Stimulated activated CD8-positive, alpha-beta memory T cell treated with anti-CD3 and anti-CD28 coated beads, Interleukin-12 subunit alpha, Interleukin-12 subunit beta, amount 100 ng/mL, for 1 hour (primary cell): ENCODE measurements at regions not wholly inside any gene's neighbourhood (a gene's known extent, or its start where the extent isn't known, plus 50 kb on each side); places are given as distances from the start of the nearest gene placed in this dataset.

Experiments
- DNase-seq: peaks from one replicate; pipeline ENCODE4 v3.0.0-alpha.2; 2020; ENCODE audit warnings: low read depth

DNA sequence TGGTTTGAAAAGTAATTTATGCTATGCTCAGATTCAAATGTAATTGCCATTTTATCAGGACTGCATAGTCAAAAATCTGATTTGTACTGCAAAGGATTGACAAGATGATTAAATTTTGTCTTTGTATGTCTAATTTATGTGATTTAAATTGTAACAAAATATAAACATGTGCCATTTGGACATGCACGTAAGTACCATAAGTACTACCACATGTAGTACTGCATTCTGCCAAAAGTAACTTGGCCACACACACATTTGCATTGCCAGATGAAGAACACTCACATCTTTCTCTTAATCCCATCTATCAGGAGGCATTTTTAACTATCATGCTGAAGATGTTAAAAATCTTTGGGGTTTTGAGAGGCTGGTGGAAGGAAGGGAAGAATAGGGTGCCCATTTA lies 133.3 kb downstream of the KLF12 start:
- DNase-seq, result no peak

DNA sequence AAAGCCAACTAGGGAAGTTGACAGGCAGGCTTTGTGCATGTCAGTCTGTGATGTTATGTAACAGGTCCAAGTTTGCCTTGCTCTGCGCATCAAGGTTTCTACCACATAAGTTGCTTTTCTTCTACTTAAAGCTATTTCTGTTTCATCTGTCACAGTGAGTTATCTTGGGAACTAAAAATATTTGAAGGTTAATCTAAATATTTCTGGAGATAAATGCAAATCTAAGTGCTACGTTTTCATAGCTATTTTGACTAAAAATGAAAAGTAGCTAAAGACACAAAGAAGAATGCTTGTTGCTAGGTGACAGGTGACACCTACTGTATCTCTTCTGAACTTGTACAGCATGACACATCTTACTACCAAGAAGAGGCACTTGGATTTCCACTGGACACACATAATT lies 135.6 kb downstream of the KLF12 start:
- DNase-seq, result no peak

GRCh38 chr13:73997964-73998363 lies 136.2 kb downstream of the KLF12 start:
- no peak for DNase-seq

GRCh38 chr13:73996569-73996968 lies 137.6 kb downstream of the KLF12 start:
- no peak for DNase-seq

DNA sequence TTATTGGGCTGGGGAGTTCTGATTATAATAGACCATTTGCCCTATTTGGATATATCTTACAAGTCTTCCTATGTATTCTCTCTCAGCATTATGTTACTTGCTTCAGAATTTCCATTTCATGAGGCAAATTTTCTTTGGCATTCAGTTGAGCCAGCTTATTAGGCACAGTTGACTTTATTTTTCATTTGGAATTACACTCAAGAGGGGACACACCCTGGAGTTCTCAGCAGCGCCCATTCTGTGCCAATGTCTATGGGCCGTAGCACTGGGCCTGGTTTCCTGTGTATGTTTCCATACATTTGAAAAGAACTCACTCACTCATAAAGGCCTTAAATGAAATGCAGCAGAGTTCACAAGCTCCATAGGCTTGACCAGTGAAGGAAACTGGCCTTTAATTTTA lies 138.5 kb downstream of the KLF12 start:
- DNase-seq, result no peak

- no peak for DNase-seq
These were observed 140.5 kb downstream of the KLF12 start for GRCh38 chr13:73993661-73994060.

DNA sequence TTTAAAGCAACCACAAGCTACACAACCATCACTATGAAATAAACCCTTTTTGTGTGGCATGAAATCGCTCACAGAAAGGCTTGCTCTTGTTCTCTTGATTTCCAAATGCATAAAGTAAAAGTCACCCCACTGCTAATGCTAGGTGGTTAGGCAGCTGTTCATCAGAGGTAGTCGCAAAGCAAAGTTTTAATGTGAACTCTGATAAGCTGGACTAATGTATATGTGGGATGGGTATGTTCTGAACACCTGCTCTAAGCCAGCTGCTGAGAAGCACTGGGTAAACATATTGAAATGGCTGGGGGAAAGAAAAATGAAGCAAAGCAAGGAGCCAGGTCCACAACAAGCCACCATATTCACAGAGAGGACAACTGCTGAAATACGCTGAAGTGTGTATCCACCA lies 142.3 kb downstream of the KLF12 start:
- no peak for DNase-seq

- no peak for DNase-seq
These were observed 142.8 kb downstream of the KLF12 start for GRCh38 chr13:73991384-73991783.

DNA sequence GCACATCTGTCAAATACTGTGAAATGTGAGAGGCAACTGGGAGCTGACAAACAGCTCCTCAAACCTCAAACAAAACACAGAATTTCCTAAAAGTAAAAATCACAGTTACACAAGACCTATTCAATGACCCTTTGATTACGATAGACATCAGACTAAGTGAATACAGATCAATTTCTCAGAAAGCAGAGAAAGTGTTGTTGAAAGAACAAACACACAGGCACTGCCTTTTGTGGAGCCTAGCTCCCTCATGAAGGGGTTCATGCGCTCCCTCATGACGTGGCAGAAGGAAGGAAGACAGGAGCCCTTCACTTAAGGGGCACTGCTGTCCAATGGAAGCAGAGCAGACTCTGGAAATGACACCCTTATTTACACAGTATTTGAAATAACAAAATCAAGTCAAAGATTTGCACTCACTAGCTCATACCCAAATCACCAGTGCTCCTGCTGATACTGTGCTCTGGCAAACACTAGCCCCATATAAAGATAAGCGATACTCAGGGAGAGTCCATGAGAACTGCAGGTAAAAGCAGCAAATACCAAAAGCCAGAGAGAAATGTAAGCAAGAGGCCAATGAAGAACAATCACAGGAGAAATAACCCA lies 144.9 kb downstream of the KLF12 start:
- no peak for DNase-seq

DNA sequence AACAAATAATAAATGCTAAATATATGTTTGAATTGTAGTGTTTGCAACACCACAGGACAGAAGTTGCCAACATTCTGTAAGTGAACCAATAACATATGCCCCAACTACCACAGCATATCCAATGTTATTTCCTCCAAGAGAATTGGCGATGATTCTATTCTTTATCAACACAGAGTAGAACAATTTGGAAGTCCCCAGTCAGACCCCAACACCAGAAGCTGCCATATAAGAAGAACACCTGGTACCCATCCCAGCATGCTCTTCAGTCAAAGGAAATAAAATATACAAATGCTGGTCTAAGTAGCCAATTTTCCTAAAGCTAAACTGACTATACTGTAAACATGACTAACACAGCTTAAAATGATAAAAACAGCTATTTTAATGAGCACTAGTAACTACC lies 145.7 kb downstream of the KLF12 start:
- no peak for DNase-seq

DNA sequence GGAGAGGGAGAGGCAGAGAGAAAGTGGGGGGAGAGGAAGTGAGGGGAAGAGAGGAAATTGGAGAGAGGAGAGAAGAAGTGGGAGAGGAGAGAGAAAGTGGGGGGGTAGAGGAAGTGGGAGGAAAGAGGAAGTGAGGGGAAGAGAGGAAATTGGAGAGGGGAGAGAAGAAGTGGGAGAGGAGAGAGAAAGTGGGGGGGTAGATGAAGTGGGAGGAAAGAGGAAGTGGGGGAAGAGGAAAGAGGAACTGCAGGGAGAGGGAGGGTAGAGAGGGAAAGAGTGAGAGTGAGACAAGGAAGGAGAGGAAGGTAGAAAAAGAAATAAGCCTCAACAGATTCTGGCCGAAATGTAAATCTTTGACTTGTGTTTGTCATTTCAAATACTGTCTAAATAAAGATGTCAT lies 146.6 kb downstream of the KLF12 start:
- DNase-seq, result no peak

DNA sequence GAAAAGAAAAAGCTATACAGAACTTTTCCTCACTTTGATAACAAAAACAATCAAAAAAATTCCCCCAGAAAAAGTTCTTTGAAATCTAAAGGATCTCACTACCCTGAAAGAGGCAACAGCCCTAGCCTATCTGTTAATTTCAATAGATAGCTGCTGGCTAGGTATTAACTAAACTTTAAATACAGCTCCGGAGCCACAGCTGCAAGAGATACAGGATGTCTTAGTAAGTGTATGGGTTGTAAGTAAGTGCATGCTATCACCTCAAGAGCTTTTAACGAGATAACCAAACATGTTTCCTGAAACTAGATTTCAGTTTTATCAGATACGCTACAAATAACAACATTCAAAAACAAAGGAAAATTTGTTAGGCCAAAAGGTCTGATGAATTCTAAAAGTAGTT lies 148.4 kb downstream of the KLF12 start:
- DNase-seq, result no peak

- peak; percentile 53 for DNase-seq
These were observed 149.1 kb downstream of the KLF12 start for GRCh38 chr13:73984949-73985691.

GRCh38 chr13:73984201-73984600 lies 150.0 kb downstream of the KLF12 start:
- no peak for DNase-seq

DNA sequence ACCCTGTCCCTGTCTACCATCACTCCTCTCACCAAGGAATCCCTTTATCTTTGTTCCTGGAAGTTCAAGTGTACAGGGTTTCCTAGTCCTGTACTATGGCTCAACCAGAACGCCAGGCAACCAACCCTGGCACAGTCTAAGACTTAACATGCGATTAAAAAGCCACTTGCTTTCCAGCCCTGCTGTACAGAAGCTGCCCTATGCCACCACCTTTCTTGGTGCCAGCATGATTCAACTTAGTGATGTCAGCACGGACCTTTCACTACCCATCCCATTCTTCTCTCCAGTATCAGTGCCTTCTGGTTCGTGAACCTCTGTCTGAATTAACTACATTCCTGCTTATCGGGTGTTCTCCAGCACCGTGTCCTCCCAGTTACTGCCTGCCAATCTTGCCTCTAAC lies 151.1 kb downstream of the KLF12 start:
- no peak for DNase-seq

DNA sequence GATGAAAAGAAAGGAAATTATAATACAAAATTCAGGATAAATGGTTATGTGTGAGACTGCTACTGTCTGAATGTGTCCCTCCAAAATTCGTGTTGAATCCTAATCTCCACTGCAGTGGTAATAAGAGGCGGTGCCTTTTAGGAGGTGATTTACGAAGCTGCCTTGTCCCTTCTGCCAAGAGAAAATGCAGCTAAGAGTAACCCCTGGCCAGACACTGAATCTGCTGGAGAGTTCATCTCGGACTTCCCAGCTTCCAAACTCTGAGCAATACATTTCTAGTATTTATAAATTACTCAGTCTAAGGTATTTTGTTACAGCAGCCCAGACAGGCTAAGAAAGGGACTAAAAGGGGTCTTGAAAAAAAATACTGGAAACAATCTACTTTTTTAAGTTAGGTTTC lies 152.6 kb downstream of the KLF12 start:
- no peak for DNase-seq

DNA sequence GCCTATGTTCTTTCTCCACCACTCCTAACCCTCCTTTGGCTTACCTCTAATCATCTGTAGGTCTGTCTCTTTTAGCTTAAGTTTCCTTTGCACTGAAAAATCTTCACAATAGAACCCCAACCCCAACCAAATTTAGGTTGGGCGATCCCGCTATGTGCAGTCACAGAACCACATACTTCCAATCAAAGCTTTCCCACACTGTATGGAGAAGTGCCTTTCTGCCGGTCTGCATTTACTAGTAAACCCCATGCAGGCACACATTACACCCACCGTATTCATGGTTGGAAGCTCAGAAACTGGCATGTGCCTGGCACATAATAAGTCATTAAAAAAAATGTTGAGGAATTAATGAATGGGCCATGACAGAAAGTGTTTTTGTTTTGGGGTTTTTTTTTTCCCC lies 158.4 kb downstream of the KLF12 start:
- DNase-seq, result no peak

- no peak for DNase-seq
These were observed 160.2 kb downstream of the KLF12 start for GRCh38 chr13:73974051-73974450.

- DNase-seq, result no peak
These were observed 161.0 kb downstream of the KLF12 start for GRCh38 chr13:73973156-73973555.

GRCh38 chr13:73972545-73972944 lies 161.7 kb downstream of the KLF12 start:
- no peak for DNase-seq

DNA sequence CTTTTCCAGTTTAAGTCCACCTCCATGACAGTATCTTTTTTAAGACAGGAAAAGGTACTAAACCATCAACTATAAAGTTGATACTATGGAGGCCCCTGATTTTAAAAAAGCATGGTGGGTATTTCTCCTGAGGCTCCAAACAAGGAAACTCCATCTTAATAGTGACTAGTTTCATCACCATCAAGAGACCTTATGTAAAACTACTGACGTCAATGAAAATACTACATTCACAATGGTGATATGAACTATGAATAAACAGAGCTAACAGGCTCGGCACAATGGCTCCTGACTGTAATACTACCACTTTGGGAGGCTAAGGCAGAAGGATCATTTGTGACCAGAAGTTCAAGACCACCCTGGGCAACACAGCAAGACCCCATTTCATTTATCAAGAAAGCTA lies 162.7 kb downstream of the KLF12 start:
- no peak for DNase-seq

DNA sequence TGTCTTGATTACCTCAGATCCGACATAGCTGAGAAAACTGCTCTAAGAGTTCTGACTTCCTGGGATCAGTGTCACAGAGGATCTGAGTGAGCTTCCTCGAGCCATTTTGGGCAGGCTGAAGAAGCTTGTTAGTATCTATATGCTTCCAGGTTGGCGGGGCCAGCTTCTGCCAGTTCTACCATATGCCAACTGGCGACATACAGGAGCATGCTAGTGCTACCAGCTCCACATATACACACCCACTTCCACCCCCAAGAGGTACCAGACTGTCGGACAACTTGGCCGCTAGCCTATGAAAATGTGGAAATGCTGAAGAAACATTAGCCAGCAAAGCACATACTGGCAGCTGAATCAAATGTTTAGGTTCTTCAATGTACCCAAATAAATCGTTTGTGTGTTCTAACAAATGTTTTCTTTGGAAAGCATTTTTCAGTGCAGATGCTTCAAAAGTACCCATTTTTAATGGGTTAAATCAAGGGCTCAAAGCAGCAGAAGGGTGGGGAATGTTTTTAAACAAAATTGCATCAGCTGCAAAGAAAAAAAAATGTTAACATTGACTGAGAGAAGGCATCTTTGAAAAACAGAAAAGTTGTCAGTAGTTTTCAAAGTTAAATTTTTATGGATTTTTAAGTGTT lies 163.7 kb downstream of the KLF12 start:
- no peak for DNase-seq

- DNase-seq, result no peak
These were observed 166.6 kb downstream of the KLF12 start for GRCh38 chr13:73967397-73968165.
